ENCODE measurements at regions not wholly inside any gene's neighbourhood (a gene's known extent, or its start where the extent isn't known, plus 50 kb on each side); places are given as distances from the start of the nearest gene placed in this dataset.

DNA sequence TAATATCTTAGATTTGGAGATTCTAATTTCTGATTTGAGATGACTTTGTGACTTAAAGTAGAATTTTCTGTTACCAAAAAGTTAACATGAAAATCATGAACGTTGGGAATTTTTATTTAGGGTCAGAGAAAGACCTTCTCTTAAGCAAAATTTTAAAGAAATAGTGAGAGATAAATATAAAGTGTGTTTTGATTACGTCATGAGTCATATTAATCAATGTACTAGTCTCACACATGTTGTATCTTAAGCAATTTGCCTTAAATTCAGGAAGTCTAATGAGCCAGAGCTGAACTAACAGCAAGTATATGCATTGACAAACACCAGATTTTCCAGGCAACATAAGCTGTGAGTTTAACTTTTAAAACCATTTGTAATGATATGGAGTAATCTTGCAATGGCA is 765.5 kb upstream of the SORCS1 start:
- TF ChIP-seq, protein P1, sequence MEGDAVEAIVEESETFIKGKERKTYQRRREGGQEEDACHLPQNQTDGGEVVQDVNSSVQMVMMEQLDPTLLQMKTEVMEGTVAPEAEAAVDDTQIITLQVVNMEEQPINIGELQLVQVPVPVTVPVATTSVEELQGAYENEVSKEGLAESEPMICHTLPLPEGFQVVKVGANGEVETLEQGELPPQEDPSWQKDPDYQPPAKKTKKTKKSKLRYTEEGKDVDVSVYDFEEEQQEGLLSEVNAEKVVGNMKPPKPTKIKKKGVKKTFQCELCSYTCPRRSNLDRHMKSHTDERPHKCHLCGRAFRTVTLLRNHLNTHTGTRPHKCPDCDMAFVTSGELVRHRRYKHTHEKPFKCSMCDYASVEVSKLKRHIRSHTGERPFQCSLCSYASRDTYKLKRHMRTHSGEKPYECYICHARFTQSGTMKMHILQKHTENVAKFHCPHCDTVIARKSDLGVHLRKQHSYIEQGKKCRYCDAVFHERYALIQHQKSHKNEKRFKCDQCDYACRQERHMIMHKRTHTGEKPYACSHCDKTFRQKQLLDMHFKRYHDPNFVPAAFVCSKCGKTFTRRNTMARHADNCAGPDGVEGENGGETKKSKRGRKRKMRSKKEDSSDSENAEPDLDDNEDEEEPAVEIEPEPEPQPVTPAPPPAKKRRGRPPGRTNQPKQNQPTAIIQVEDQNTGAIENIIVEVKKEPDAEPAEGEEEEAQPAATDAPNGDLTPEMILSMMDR (conservative IDR thresholded peaks at IDR 0.05 in 1 of 2, IDR thresholded peaks at IDR 0.05 in 1 of 2; ENCODE audit: low read depth in 1 of 2, low read length in 2 of 2), result no peak
- TF ChIP-seq EZH2 (IDR thresholded peaks at IDR 0.05; ENCODE audit: low read length, missing control alignments), result no peak
- no peak for DNase-seq (ENCODE audit: low read depth in 2 of 2)
- Histone ChIP-seq H2AFZ (ENCODE audit: low read length) (no peak overlapping the region), H3K27ac (ENCODE audit: insufficient read depth, low read length) (no peak overlapping the region), H3K4me2 (ENCODE audit: extremely low read depth, insufficient read depth, low read length) (no peak overlapping the region), H3K9ac (ENCODE audit: insufficient read depth, low read length) (no peak overlapping the region), H3K4me3 (replicated peaks in 1 of 4; ENCODE audit: control extremely low read depth in 1 of 4, insufficient read depth in 1 of 4, low read depth in 3 of 4, low read length in 4 of 4) (no peak overlapping the region), H4K20me1 (ENCODE audit: control insufficient read depth, extremely low read depth, insufficient read depth, low read length) (no peaks in the 10 kb centered on the region), H3K9me3 (ENCODE audit: control insufficient read depth, insufficient read depth, low read depth, low read length) (no peaks in the 10 kb centered on the region), H3K4me1 (ENCODE audit: control insufficient read depth, extremely low read depth, insufficient read depth, low read length) (no peaks in the 10 kb centered on the region), H3K36me3 (ENCODE audit: control insufficient read depth, insufficient read depth, low read length) (no peaks in the 10 kb centered on the region), H3K27me3 (ENCODE audit: control insufficient read depth, insufficient read depth, low read length) (no peaks in the 10 kb centered on the region), H3K79me2 (ENCODE audit: control insufficient read depth, insufficient read depth, low read length) (no peaks in the 10 kb centered on the region)

DNA sequence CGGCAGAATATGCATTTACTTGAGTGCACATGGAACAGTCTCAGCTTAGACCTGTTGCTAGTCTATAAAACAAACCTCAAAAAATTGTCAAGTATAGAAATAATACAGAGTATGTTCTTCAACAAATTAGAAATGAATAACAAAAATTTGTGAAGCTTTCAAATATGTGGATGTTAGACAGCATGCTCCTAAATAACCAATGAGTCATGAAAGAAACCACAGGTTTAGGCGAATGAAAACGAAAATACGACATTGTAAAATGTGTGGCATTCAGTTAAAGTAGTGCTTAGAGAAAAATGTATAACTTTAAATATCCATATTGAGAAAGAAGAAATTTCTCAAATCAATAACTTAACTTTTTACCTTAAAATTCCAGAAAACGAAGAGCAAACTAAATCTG is 760.0 kb upstream of the SORCS1 start:
- Histone ChIP-seq H3K9me3 (ENCODE audit: control insufficient read depth, insufficient read depth, low read depth, low read length) (no peaks in the 10 kb centered on the region), H3K79me2 (ENCODE audit: control insufficient read depth, insufficient read depth, low read length) (no peaks in the 10 kb centered on the region), H3K36me3 (ENCODE audit: control insufficient read depth, insufficient read depth, low read length) (no peaks in the 10 kb centered on the region), H3K4me1 (ENCODE audit: control insufficient read depth, extremely low read depth, insufficient read depth, low read length) (no peaks in the 10 kb centered on the region), H3K27ac (ENCODE audit: insufficient read depth, low read length) (no peak overlapping the region), H2AFZ (ENCODE audit: low read length) (no peak overlapping the region), H3K4me3 (replicated peaks in 1 of 4; ENCODE audit: control extremely low read depth in 1 of 4, insufficient read depth in 1 of 4, low read depth in 3 of 4, low read length in 4 of 4) (no peak overlapping the region), H4K20me1 (ENCODE audit: control insufficient read depth, extremely low read depth, insufficient read depth, low read length) (no peaks in the 10 kb centered on the region), H3K9ac (ENCODE audit: insufficient read depth, low read length) (no peak overlapping the region), H3K4me2 (ENCODE audit: extremely low read depth, insufficient read depth, low read length) (no peak overlapping the region), H3K27me3 (ENCODE audit: control insufficient read depth, insufficient read depth, low read length) (no peaks in the 10 kb centered on the region)
- DNase-seq (ENCODE audit: low read depth in 2 of 2), result no peak
- TF ChIP-seq, protein P1 (conservative IDR thresholded peaks at IDR 0.05 in 1 of 2, IDR thresholded peaks at IDR 0.05 in 1 of 2; ENCODE audit: low read depth in 1 of 2, low read length in 2 of 2), result no peak
- no peak for TF ChIP-seq EZH2 (IDR thresholded peaks at IDR 0.05; ENCODE audit: low read length, missing control alignments)

DNA sequence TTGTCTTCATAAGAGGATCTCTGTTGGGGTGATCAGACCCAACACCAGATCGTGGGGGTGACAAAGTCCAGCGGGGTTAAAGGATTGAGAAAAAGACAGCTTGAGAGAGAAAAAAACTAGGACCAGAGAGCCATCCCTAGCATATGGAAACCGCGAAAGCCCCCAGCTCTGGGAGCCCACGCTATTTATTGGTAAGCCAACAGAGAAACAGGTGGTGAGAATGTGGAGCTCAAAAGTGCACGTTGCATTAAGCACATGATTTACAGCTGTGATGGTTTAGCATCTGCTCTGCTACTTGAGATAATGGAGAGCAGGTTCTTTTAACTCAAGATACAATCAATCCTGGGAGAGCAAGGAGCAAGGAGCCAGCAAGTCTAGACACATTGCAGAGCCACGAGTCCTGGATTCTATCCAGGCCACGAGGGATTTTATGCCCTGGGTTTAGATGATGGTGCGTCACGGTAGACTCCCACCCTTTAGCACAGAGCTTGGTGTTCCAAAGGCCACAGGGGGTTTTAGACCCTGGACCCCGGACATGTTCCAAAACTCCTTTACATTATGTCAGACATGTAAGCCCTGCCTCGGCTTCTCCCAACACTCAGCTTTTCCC is 755.2 kb upstream of the SORCS1 start:
- H3K27me3 ChIP-seq (ENCODE audit: control insufficient read depth, insufficient read depth, low read length), result no peaks in the 10 kb centered on the region
- no peak overlapping the region for H2AFZ ChIP-seq (ENCODE audit: low read length)
- no peak overlapping the region for H3K4me2 ChIP-seq (ENCODE audit: extremely low read depth, insufficient read depth, low read length)
- H3K9ac ChIP-seq (ENCODE audit: insufficient read depth, low read length), result no peak overlapping the region
- H3K27ac ChIP-seq (ENCODE audit: insufficient read depth, low read length), result no peak overlapping the region
- H4K20me1 ChIP-seq (ENCODE audit: control insufficient read depth, extremely low read depth, insufficient read depth, low read length), result no peaks in the 10 kb centered on the region
- H3K9me3 ChIP-seq (ENCODE audit: control insufficient read depth, insufficient read depth, low read depth, low read length), result no peaks in the 10 kb centered on the region
- H3K4me3 ChIP-seq (replicated peaks in 1 of 4; ENCODE audit: control extremely low read depth in 1 of 4, insufficient read depth in 1 of 4, low read depth in 3 of 4, low read length in 4 of 4), result no peak overlapping the region
- H3K4me1 ChIP-seq (ENCODE audit: control insufficient read depth, extremely low read depth, insufficient read depth, low read length), result no peaks in the 10 kb centered on the region
- H3K79me2 ChIP-seq (ENCODE audit: control insufficient read depth, insufficient read depth, low read length), result no peaks in the 10 kb centered on the region
- no peak for TF ChIP-seq EZH2 (IDR thresholded peaks at IDR 0.05; ENCODE audit: low read length, missing control alignments)
- TF ChIP-seq, protein P1 (conservative IDR thresholded peaks at IDR 0.05 in 1 of 2, IDR thresholded peaks at IDR 0.05 in 1 of 2; ENCODE audit: low read depth in 1 of 2, low read length in 2 of 2), result no peak
- no peak for DNase-seq (ENCODE audit: low read depth in 2 of 2)
- H3K36me3 ChIP-seq (ENCODE audit: control insufficient read depth, insufficient read depth, low read length), result no peaks in the 10 kb centered on the region

Measured in fibroblast of lung (primary cell).